ENCODE measurements at regions not wholly inside any gene's neighbourhood (a gene's known extent, or its start where the extent isn't known, plus 50 kb on each side); places are given as distances from the start of the nearest gene placed in this dataset.

DNA sequence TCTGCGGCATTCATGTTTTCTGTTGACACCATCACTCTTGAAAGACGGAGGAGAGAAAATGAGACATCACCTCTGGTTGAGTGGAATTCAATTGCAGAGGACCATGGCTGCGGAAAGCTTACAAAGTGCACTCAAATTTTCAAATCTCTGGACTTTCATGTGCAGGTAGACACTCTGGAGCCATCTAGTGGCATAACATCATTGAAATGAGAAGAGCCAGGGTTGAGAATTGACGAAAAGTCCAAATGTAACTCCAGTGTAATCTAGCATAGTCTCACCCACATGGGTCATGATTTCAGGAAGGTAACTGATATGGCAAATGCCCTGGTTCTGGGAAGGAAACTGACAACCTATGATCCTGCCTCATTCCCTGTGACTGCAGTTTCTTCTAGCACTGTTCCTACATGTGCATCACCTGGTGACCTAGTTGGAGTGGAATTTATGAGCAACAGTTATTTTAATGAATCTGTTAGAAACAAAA lies 687.8 kb downstream of the KCNA4 start:
- Histone ChIP-seq H3K27me3 (replicated peaks in 1 of 4; ENCODE audit: control extremely low read depth in 1 of 4, control insufficient read depth in 3 of 4, insufficient read depth in 4 of 4, low read length in 3 of 4) (no peaks in the 10 kb centered on the region), H3K36me3 (replicated peaks in 1 of 2; ENCODE audit: control extremely low read depth in 1 of 2, control insufficient read depth in 1 of 2, extremely low read depth in 1 of 2, insufficient read depth in 2 of 2, low read length in 1 of 2) (no peaks in the 10 kb centered on the region), H3K4me2 (replicated peaks; ENCODE audit: low read depth, low read length, poor library complexity, severe bottlenecking) (no peak overlapping the region), H3K9ac (ENCODE audit: low read length) (no peak overlapping the region), H3K4me3 (ENCODE audit: control extremely low read depth in 1 of 5, extremely low read depth in 1 of 5, insufficient read depth in 1 of 5, low read depth in 2 of 5, low read length in 4 of 5) (no peak overlapping the region), H3K27ac (ENCODE audit: low read length in 2 of 2) (no peak overlapping the region), H2AFZ (ENCODE audit: insufficient read depth, low read depth, low read length, poor library complexity, severe bottlenecking) (no peak overlapping the region), H4K20me1 (ENCODE audit: control insufficient read depth, insufficient read depth, low read length, poor library complexity, severe bottlenecking) (no peaks in the 10 kb centered on the region), H3K4me1 (ENCODE audit: control insufficient read depth in 2 of 2, insufficient read depth in 2 of 2, low read length in 2 of 2) (no peaks in the 10 kb centered on the region), H3K79me2 (ENCODE audit: control insufficient read depth, insufficient read depth, low read length) (no peaks in the 10 kb centered on the region), H3K9me3 (ENCODE audit: control extremely low read depth in 1 of 3, control insufficient read depth in 2 of 3, insufficient read depth in 1 of 3, low read length in 2 of 3) (no peaks in the 10 kb centered on the region)
- ChIA-PET POLR2A (no interaction called here), CTCF (interaction anchor here (1.0 kb wide), 1 partner anchor 36 kb away, joined by 3 read pairs; no protein-coding TSS in a partner anchor)
- TF ChIP-seq, protein P1, sequence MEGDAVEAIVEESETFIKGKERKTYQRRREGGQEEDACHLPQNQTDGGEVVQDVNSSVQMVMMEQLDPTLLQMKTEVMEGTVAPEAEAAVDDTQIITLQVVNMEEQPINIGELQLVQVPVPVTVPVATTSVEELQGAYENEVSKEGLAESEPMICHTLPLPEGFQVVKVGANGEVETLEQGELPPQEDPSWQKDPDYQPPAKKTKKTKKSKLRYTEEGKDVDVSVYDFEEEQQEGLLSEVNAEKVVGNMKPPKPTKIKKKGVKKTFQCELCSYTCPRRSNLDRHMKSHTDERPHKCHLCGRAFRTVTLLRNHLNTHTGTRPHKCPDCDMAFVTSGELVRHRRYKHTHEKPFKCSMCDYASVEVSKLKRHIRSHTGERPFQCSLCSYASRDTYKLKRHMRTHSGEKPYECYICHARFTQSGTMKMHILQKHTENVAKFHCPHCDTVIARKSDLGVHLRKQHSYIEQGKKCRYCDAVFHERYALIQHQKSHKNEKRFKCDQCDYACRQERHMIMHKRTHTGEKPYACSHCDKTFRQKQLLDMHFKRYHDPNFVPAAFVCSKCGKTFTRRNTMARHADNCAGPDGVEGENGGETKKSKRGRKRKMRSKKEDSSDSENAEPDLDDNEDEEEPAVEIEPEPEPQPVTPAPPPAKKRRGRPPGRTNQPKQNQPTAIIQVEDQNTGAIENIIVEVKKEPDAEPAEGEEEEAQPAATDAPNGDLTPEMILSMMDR (IDR thresholded peaks at IDR 0.05): no peak
- TF ChIP-seq EZH2 (IDR thresholded peaks at IDR 0.05; ENCODE audit: borderline replicate concordance, insufficient read depth, low read depth, low read length, poor library complexity, severe bottlenecking): no peak
- no peaks in the 10 kb centered on the region for H3K4me1 Mint-ChIP-seq
- ATAC-seq (ENCODE audit: low read depth) (no peak), DNase-seq (no peak)
- intact Hi-C loops (cut with micrococcal nuclease): no loop called here
- no peak overlapping the region for H3K4me3 Mint-ChIP-seq
- no peaks in the 10 kb centered on the region for H3K27me3 Mint-ChIP-seq
- 95% methylated on average over 3 of the region's 4 CpGs for WGBS (ENCODE audit: insufficient coverage)
- no peak overlapping the region for H3K27ac Mint-ChIP-seq
- H3K9me3 Mint-ChIP-seq (ENCODE audit: insufficient read depth): no peaks in the 10 kb centered on the region

DNA sequence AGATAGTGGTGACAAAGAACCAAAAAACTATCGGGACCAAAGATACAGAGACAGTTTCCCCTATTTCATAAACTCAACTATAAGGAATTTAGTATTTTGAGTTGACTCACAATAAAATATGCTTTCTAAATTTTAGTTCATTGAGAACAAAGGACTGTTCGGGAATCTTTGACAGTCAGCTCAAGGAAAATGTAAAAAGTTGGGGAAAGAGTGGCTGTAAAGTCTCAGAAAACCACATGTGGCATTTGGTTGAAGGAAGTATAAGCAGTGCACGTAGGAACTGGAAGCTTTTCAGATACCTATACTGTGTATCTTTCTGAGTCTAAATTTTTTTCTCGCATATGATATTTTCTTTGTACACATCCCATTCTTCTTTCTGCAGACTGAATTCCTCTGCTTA lies 688.9 kb downstream of the KCNA4 start:
- CTCF ChIA-PET: no interaction called here
- no peak overlapping the region for H3K4me3 ChIP-seq (ENCODE audit: control extremely low read depth in 1 of 5, extremely low read depth in 1 of 5, insufficient read depth in 1 of 5, low read depth in 2 of 5, low read length in 4 of 5)
- H3K27ac Mint-ChIP-seq: no peak overlapping the region
- H3K4me1 Mint-ChIP-seq: no peaks in the 10 kb centered on the region
- DNase-seq: no peak
- POLR2A ChIA-PET: no interaction called here
- H3K36me3 ChIP-seq (replicated peaks in 1 of 2; ENCODE audit: control extremely low read depth in 1 of 2, control insufficient read depth in 1 of 2, extremely low read depth in 1 of 2, insufficient read depth in 2 of 2, low read length in 1 of 2): no peaks in the 10 kb centered on the region
- H3K9me3 Mint-ChIP-seq (ENCODE audit: insufficient read depth): no peaks in the 10 kb centered on the region
- H3K27ac ChIP-seq (ENCODE audit: low read length in 2 of 2): no peak overlapping the region
- H3K27me3 Mint-ChIP-seq: no peaks in the 10 kb centered on the region
- no peaks in the 10 kb centered on the region for H3K27me3 ChIP-seq (replicated peaks in 1 of 4; ENCODE audit: control extremely low read depth in 1 of 4, control insufficient read depth in 3 of 4, insufficient read depth in 4 of 4, low read length in 3 of 4)
- ATAC-seq (ENCODE audit: low read depth): no peak
- no peaks in the 10 kb centered on the region for H3K4me1 ChIP-seq (ENCODE audit: control insufficient read depth in 2 of 2, insufficient read depth in 2 of 2, low read length in 2 of 2)
- H4K20me1 ChIP-seq (ENCODE audit: control insufficient read depth, insufficient read depth, low read length, poor library complexity, severe bottlenecking): no peaks in the 10 kb centered on the region
- WGBS (ENCODE audit: insufficient coverage): 63% methylated on average over 1 of the region's 4 CpGs
- TF ChIP-seq EZH2 (IDR thresholded peaks at IDR 0.05; ENCODE audit: borderline replicate concordance, insufficient read depth, low read depth, low read length, poor library complexity, severe bottlenecking): no peak
- TF ChIP-seq, protein P1 (IDR thresholded peaks at IDR 0.05): no peak
- no peaks in the 10 kb centered on the region for H3K79me2 ChIP-seq (ENCODE audit: control insufficient read depth, insufficient read depth, low read length)
- intact Hi-C loops (cut with micrococcal nuclease): no loop called here
- H3K9ac ChIP-seq (ENCODE audit: low read length): no peak overlapping the region
- H3K4me3 Mint-ChIP-seq: no peak overlapping the region
- H2AFZ ChIP-seq (ENCODE audit: insufficient read depth, low read depth, low read length, poor library complexity, severe bottlenecking): no peak overlapping the region
- no peak overlapping the region for H3K4me2 ChIP-seq (replicated peaks; ENCODE audit: low read depth, low read length, poor library complexity, severe bottlenecking)
- H3K9me3 ChIP-seq (ENCODE audit: control extremely low read depth in 1 of 3, control insufficient read depth in 2 of 3, insufficient read depth in 1 of 3, low read length in 2 of 3): no peaks in the 10 kb centered on the region

Data from B cell (primary cell).